ENCODE measurements at regions not wholly inside any gene's neighbourhood (a gene's known extent, or its start where the extent isn't known, plus 50 kb on each side); places are given as distances from the start of the nearest gene placed in this dataset.

GRCh38 chr1:178579095-178579494, 66.2 kb downstream of the TEX35 start:
- no peak overlapping the region for H3K4ac ChIP-seq (ENCODE audit: low read depth, low read length)
- intact Hi-C loops (cut with micrococcal nuclease), result no loop called here
- H3K79me1 ChIP-seq (ENCODE audit: low read depth in 1 of 2, low read length in 2 of 2), result no peaks in the 10 kb centered on the region
- ChIA-PET POLR2A (ENCODE audit: unreplicated experiment) (no interaction called here), CTCF (no interaction called here)
- no peak overlapping the region for H3K4me3 ChIP-seq (ENCODE audit: insufficient read depth, low read depth, low read length)
- no peak overlapping the region for H3K27ac ChIP-seq (ENCODE audit: insufficient read depth, low read length)
- H3K14ac ChIP-seq (replicated peaks; ENCODE audit: low read depth, low read length), result no peak overlapping the region
- H3K4me1 ChIP-seq (ENCODE audit: control insufficient read depth, insufficient read depth, low read length), result peaks cover 4% of the 10 kb centered on the region
- no peaks in the 10 kb centered on the region for H4K20me1 ChIP-seq (ENCODE audit: insufficient read depth, low read length)
- no peaks in the 10 kb centered on the region for H3K9me3 ChIP-seq (ENCODE audit: control insufficient read depth, insufficient read depth, low read length)
- H3K4me2 ChIP-seq (ENCODE audit: low read depth, low read length), result no peak overlapping the region
- no peak overlapping the region for H4K8ac ChIP-seq (ENCODE audit: low read depth in 2 of 2, low read length in 2 of 2)
- peaks cover 4% of the 10 kb centered on the region; the same call in 1 of the 2 replicates for H3K9me1 ChIP-seq (ENCODE audit: insufficient read depth, low read length)
- TF ChIP-seq FOS (IDR thresholded peaks at IDR 0.05; ENCODE audit: low read depth, low read length), result no peak
- TF ChIP-seq USF2 (IDR thresholded peaks at IDR 0.05; ENCODE audit: low read depth, low read length), result no peak
- TF ChIP-seq BHLHE40 (IDR thresholded peaks at IDR 0.05; ENCODE audit: low read depth, low read length), result no peak
- no peak for TF ChIP-seq MXI1 (IDR thresholded peaks at IDR 0.05; ENCODE audit: borderline replicate concordance, low read depth, low read length)
- no peak for TF ChIP-seq RFX5 (IDR thresholded peaks at IDR 0.05; ENCODE audit: low read depth, low read length)
- no peak for TF ChIP-seq CEBPB (IDR thresholded peaks at IDR 0.05; ENCODE audit: low read depth, low read length)
- TF ChIP-seq, protein P1, sequence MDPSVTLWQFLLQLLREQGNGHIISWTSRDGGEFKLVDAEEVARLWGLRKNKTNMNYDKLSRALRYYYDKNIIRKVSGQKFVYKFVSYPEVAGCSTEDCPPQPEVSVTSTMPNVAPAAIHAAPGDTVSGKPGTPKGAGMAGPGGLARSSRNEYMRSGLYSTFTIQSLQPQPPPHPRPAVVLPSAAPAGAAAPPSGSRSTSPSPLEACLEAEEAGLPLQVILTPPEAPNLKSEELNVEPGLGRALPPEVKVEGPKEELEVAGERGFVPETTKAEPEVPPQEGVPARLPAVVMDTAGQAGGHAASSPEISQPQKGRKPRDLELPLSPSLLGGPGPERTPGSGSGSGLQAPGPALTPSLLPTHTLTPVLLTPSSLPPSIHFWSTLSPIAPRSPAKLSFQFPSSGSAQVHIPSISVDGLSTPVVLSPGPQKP (IDR thresholded peaks at IDR 0.05; ENCODE audit: borderline replicate concordance, low read depth, low read length), result no peak
- no peak overlapping the region for H4K91ac ChIP-seq (ENCODE audit: insufficient read depth, low read depth, low read length)
- BruUV-seq (replicated peaks), result no TSS peak
- H3K18ac ChIP-seq (ENCODE audit: low read depth, low read length), result no peak overlapping the region
- no peak for ATAC-seq (ENCODE audit: low read depth)
- no peak overlapping the region for H2BK5ac ChIP-seq (ENCODE audit: low read depth, low read length, poor library complexity, severe bottlenecking)
- no peak overlapping the region for H2AFZ ChIP-seq (replicated peaks; ENCODE audit: low read length, poor library complexity)
- no peak overlapping the region for H3K56ac ChIP-seq (ENCODE audit: extremely low read depth, insufficient read depth, low read length)
- dilution Hi-C loops (cut with HindIII; ENCODE audit: low sequenced_read_pairs, unreplicated experiment), result no loop called here
- no peak overlapping the region for H3K9ac ChIP-seq (ENCODE audit: low read depth, low read length)
- no peak overlapping the region for H2BK15ac ChIP-seq (ENCODE audit: low read depth, low read length)
- in situ Hi-C loops (cut with MboI; ENCODE audit: low sequenced_read_pairs), result no loop called here
- no peak overlapping the region for H2AK5ac ChIP-seq (ENCODE audit: low read depth, low read length)
- H3K27me3 ChIP-seq (ENCODE audit: control insufficient read depth, insufficient read depth, low read length), result no peaks in the 10 kb centered on the region
- 100% methylated on average over 2 of the region's 4 CpGs; no CpG with 5 or more reads in 1 of the 2 experiments for WGBS, 2 experiments (ENCODE audit: extremely low coverage in 2 of 2, insufficient read length in 1 of 2)
- H2AK9ac ChIP-seq (replicated peaks; ENCODE audit: low read depth, low read length, poor library complexity), result no peak overlapping the region
- H2BK120ac ChIP-seq (ENCODE audit: low read depth, low read length), result no peak overlapping the region
- no peak overlapping the region for H4K5ac ChIP-seq (ENCODE audit: low read depth, low read length)
- no peaks in the 10 kb centered on the region for H3K36me3 ChIP-seq (ENCODE audit: control insufficient read depth, insufficient read depth, low read length)
- no peak for DNase-seq
- H3K23ac ChIP-seq (ENCODE audit: low read depth, low read length), result no peak overlapping the region
- H2BK20ac ChIP-seq (ENCODE audit: low read depth, low read length), result no peak overlapping the region
